ENCODE measurements at regions not wholly inside any gene's neighbourhood (a gene's known extent, or its start where the extent isn't known, plus 50 kb on each side); places are given as distances from the start of the nearest gene placed in this dataset.

GRCh38 chr17:72402727-72403210 lies 281.9 kb downstream of the SOX9 start:
- Mint-ChIP-seq H3K27ac (no peak overlapping the region), H3K4me3 (no peak overlapping the region), H3K27me3 (peaks cover under 1% of the 10 kb centered on the region), H3K4me1 (ENCODE audit: low read depth) (no peaks in the 10 kb centered on the region), H3K36me3 (ENCODE audit: low read depth) (no peaks in the 10 kb centered on the region), H3K9me3 (no peaks in the 10 kb centered on the region)
- ATAC-seq (no peak), DNase-seq (no peak)
- TF ChIP-seq CTCF (IDR thresholded peaks at IDR 0.05): no peak
- POLR2A ChIA-PET: no interaction called here
- intact Hi-C loops (cut with micrococcal nuclease): no loop called here
- CTCF ChIA-PET: no interaction called here

DNA sequence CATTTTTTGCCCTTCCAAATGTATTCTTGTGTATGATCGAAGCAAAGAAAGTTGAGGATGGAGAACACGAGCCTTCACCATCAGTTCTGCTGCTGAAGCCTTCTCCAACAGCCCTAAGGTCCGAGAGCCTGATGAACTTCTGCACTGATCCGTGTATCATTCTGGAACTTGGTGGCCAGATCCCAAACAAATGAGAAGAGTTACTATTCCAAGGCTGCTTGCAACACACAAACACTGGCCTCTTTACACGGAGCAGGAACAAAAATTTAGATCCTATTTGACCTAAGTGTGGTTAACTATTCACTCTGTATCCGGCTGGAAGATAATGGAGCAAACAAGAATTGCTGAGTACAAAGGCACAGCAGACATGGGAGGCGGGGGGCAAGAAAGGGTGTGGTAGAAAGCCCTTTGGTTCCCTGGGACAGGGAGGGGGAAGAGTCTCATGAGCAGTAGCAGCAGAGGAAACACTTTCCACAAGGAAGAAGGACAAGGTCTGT lies 282.9 kb downstream of the SOX9 start:
- Mint-ChIP-seq H3K36me3 (ENCODE audit: low read depth) (no peaks in the 10 kb centered on the region), H3K27ac (no peak overlapping the region), H3K4me1 (ENCODE audit: low read depth) (no peaks in the 10 kb centered on the region), H3K9me3 (no peaks in the 10 kb centered on the region), H3K4me3 (no peak overlapping the region), H3K27me3 (no peaks in the 10 kb centered on the region)
- POLR2A ChIA-PET: no interaction called here
- intact Hi-C loops (cut with micrococcal nuclease): no loop called here
- CTCF ChIA-PET: no interaction called here
- TF ChIP-seq CTCF (IDR thresholded peaks at IDR 0.05): no peak
- ATAC-seq (no peak), DNase-seq (no peak)

DNA sequence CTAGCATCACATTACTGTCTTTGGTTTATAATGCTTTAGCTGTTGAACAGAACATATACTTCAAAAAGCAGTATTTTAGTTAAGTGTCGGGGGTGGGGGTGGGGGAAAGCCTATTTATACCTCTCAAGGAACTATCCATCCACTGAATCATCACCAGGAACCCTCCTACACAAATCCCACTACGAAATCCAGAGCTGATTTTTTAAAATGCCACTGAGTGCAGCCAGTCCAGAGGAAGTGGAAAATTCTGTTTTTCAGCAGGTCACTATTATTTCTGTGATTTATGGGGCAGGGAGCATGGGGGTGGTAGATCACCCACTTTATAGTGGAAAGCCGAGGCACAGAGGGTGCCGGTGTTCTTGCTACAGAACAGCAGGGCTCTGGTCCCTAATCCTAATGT lies 284.1 kb downstream of the SOX9 start:
- intact Hi-C loops (cut with micrococcal nuclease): no loop called here
- DNase-seq: no peak
- H3K4me1 Mint-ChIP-seq (ENCODE audit: low read depth): no peaks in the 10 kb centered on the region
- POLR2A ChIA-PET: interaction anchor here (0.6 kb wide), 1 partner anchor 91 kb away, joined by 3 read pairs; no protein-coding TSS in a partner anchor
- no peak for TF ChIP-seq CTCF (IDR thresholded peaks at IDR 0.05)
- H3K27ac Mint-ChIP-seq: no peak overlapping the region
- CTCF ChIA-PET: no interaction called here
- no peaks in the 10 kb centered on the region for H3K9me3 Mint-ChIP-seq
- ATAC-seq: no peak
- no peak overlapping the region for H3K4me3 Mint-ChIP-seq
- no peaks in the 10 kb centered on the region for H3K27me3 Mint-ChIP-seq
- no peaks in the 10 kb centered on the region for H3K36me3 Mint-ChIP-seq (ENCODE audit: low read depth)

GRCh38 chr17:72405662-72406230 lies 284.9 kb downstream of the SOX9 start:
- intact Hi-C loops (cut with micrococcal nuclease): no loop called here
- POLR2A ChIA-PET: no interaction called here
- DNase-seq (no peak), ATAC-seq (no peak)
- H3K27ac Mint-ChIP-seq: no peak overlapping the region
- H3K27me3 Mint-ChIP-seq: no peaks in the 10 kb centered on the region
- H3K36me3 Mint-ChIP-seq (ENCODE audit: low read depth): no peaks in the 10 kb centered on the region
- CTCF ChIA-PET: no interaction called here
- H3K9me3 Mint-ChIP-seq: no peaks in the 10 kb centered on the region
- TF ChIP-seq CTCF (IDR thresholded peaks at IDR 0.05): no peak
- H3K4me1 Mint-ChIP-seq (ENCODE audit: low read depth): no peaks in the 10 kb centered on the region
- no peak overlapping the region for H3K4me3 Mint-ChIP-seq

GRCh38 chr17:72406498-72406897 lies 285.7 kb downstream of the SOX9 start:
- Mint-ChIP-seq H3K36me3 (ENCODE audit: low read depth) (no peaks in the 10 kb centered on the region), H3K27me3 (no peaks in the 10 kb centered on the region), H3K27ac (no peak overlapping the region), H3K4me3 (no peak overlapping the region), H3K9me3 (no peaks in the 10 kb centered on the region), H3K4me1 (ENCODE audit: low read depth) (no peaks in the 10 kb centered on the region)
- intact Hi-C loops (cut with micrococcal nuclease): no loop called here
- DNase-seq (no peak), ATAC-seq (no peak)
- ChIA-PET POLR2A (no interaction called here), CTCF (no interaction called here)
- TF ChIP-seq CTCF (IDR thresholded peaks at IDR 0.05): no peak

Data from activated CD8-positive, alpha-beta T cell treated with anti-CD3 and anti-CD28 coated beads for 36 hours (primary cell).